ENCODE measurements at regions not wholly inside any gene's neighbourhood (a gene's known extent, or its start where the extent isn't known, plus 50 kb on each side); places are given as distances from the start of the nearest gene placed in this dataset.

DNA sequence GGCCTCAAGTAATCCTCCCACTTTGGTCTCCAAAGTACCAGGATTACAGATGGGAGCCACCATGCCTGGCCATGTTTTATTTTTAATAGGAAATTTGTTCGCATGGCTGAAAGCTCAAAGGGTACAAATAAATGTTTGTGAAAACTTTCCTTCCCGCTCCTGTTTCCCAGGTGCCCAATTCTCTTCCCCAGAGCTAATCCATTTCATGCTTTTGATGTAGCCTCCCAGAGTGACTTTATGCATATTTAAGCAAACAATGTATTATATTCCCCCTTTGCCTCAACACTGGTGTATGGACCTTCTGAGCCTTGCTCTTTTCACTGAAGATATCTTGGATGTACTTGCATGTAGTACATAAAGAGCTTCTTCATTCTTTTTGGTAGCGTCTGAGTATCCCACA lies 52.5 kb upstream of the ITSN2 start:
- Histone ChIP-seq H3K27ac (replicated peaks) (no peak overlapping the region), H3K27me3 (ENCODE audit: insufficient read depth, poor library complexity, severe bottlenecking) (no peaks in the 10 kb centered on the region), H3K4me3 (replicated peaks; ENCODE audit: insufficient read depth, low read length) (no peak overlapping the region)
- TF ChIP-seq POLR2AphosphoS5 (IDR thresholded peaks at IDR 0.05; ENCODE audit: low read depth) (no peak), GABPA (IDR thresholded peaks at IDR 0.05; ENCODE audit: low read depth) (no peak), SPI1 (IDR thresholded peaks at IDR 0.05; ENCODE audit: borderline replicate concordance, low read depth) (no peak)
- TF ChIP-seq, protein P1, sequence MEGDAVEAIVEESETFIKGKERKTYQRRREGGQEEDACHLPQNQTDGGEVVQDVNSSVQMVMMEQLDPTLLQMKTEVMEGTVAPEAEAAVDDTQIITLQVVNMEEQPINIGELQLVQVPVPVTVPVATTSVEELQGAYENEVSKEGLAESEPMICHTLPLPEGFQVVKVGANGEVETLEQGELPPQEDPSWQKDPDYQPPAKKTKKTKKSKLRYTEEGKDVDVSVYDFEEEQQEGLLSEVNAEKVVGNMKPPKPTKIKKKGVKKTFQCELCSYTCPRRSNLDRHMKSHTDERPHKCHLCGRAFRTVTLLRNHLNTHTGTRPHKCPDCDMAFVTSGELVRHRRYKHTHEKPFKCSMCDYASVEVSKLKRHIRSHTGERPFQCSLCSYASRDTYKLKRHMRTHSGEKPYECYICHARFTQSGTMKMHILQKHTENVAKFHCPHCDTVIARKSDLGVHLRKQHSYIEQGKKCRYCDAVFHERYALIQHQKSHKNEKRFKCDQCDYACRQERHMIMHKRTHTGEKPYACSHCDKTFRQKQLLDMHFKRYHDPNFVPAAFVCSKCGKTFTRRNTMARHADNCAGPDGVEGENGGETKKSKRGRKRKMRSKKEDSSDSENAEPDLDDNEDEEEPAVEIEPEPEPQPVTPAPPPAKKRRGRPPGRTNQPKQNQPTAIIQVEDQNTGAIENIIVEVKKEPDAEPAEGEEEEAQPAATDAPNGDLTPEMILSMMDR (IDR thresholded peaks at IDR 0.05; ENCODE audit: insufficient read depth, low read length): no peak
- TF ChIP-seq, protein P2, sequence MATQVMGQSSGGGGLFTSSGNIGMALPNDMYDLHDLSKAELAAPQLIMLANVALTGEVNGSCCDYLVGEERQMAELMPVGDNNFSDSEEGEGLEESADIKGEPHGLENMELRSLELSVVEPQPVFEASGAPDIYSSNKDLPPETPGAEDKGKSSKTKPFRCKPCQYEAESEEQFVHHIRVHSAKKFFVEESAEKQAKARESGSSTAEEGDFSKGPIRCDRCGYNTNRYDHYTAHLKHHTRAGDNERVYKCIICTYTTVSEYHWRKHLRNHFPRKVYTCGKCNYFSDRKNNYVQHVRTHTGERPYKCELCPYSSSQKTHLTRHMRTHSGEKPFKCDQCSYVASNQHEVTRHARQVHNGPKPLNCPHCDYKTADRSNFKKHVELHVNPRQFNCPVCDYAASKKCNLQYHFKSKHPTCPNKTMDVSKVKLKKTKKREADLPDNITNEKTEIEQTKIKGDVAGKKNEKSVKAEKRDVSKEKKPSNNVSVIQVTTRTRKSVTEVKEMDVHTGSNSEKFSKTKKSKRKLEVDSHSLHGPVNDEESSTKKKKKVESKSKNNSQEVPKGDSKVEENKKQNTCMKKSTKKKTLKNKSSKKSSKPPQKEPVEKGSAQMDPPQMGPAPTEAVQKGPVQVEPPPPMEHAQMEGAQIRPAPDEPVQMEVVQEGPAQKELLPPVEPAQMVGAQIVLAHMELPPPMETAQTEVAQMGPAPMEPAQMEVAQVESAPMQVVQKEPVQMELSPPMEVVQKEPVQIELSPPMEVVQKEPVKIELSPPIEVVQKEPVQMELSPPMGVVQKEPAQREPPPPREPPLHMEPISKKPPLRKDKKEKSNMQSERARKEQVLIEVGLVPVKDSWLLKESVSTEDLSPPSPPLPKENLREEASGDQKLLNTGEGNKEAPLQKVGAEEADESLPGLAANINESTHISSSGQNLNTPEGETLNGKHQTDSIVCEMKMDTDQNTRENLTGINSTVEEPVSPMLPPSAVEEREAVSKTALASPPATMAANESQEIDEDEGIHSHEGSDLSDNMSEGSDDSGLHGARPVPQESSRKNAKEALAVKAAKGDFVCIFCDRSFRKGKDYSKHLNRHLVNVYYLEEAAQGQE (IDR thresholded peaks at IDR 0.05; ENCODE audit: insufficient replicate concordance, low read depth): no peak
- DNase-seq (ENCODE audit: low read depth in 1 of 2, low spot score in 1 of 2): no peak

DNA sequence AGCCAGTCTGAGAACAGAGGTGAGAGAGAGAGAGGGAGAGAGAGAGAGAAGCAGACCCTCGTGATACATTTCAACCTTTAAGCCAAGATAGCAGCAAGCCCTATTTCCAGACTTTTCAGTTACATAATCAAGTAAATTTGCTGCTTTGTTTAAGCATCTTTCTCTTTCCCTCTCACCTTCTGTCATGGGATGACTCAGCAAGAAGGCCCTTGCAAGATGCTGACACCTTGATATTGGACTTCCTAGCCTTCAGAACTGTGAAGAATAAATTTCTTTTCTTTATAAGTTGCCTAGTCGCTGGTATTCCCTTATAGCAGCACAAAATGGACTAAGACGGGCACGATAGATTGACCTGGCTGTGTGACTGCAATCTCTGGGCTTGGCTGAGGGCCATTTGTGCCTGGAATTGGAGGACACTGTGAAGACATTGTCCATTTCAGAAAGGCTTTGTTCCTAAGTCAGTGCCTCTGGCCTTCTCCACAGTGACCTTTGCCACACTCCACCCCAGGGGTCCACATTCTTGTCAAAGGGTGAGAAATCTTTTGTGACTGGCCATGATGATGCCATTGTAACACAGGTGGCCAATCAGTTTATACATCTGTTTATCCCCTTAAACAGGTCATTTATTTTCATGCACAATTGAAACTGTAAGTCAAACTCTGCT lies 51.3 kb upstream of the ITSN2 start:
- Histone ChIP-seq H3K4me3 (replicated peaks; ENCODE audit: insufficient read depth, low read length) (no peak overlapping the region), H3K27ac (replicated peaks) (no peak overlapping the region), H3K27me3 (ENCODE audit: insufficient read depth, poor library complexity, severe bottlenecking) (no peaks in the 10 kb centered on the region)
- TF ChIP-seq GABPA (IDR thresholded peaks at IDR 0.05; ENCODE audit: low read depth) (no peak), SPI1 (IDR thresholded peaks at IDR 0.05; ENCODE audit: borderline replicate concordance, low read depth) (no peak)
- DNase-seq (ENCODE audit: low read depth in 1 of 2, low spot score in 1 of 2): no peak

DNA sequence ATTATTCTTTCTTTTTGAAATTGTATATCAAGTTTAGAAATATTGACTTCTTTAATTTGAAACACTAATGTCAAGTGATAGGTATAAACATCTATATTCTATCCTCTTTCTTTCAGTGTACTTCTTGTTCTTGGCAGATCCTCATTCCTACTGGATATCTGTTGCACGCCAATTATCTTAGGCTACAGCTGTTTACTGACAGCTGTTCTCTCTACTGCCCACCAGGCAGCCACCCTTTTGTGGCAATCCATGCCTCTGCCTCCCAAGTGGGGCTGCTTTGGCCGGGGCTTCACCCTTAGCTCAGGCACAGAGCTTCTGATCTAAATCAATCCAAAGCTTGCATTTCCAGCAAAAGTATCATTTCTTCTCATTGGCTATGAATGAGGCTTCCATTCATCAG lies 50.6 kb upstream of the ITSN2 start:
- no peak overlapping the region for H3K4me3 ChIP-seq (replicated peaks; ENCODE audit: insufficient read depth, low read length)
- no peak for DNase-seq (ENCODE audit: low read depth in 1 of 2, low spot score in 1 of 2)
- no peaks in the 10 kb centered on the region for H3K27me3 ChIP-seq (ENCODE audit: insufficient read depth, poor library complexity, severe bottlenecking)
- TF ChIP-seq SPI1 (IDR thresholded peaks at IDR 0.05; ENCODE audit: borderline replicate concordance, low read depth) (no peak), GABPA (IDR thresholded peaks at IDR 0.05; ENCODE audit: low read depth) (no peak), POLR2AphosphoS5 (IDR thresholded peaks at IDR 0.05; ENCODE audit: low read depth) (no peak)
- TF ChIP-seq, protein P2 (IDR thresholded peaks at IDR 0.05; ENCODE audit: insufficient replicate concordance, low read depth): no peak
- TF ChIP-seq, protein P1 (IDR thresholded peaks at IDR 0.05; ENCODE audit: insufficient read depth, low read length): no peak
- H3K27ac ChIP-seq (replicated peaks): no peak overlapping the region

DNA sequence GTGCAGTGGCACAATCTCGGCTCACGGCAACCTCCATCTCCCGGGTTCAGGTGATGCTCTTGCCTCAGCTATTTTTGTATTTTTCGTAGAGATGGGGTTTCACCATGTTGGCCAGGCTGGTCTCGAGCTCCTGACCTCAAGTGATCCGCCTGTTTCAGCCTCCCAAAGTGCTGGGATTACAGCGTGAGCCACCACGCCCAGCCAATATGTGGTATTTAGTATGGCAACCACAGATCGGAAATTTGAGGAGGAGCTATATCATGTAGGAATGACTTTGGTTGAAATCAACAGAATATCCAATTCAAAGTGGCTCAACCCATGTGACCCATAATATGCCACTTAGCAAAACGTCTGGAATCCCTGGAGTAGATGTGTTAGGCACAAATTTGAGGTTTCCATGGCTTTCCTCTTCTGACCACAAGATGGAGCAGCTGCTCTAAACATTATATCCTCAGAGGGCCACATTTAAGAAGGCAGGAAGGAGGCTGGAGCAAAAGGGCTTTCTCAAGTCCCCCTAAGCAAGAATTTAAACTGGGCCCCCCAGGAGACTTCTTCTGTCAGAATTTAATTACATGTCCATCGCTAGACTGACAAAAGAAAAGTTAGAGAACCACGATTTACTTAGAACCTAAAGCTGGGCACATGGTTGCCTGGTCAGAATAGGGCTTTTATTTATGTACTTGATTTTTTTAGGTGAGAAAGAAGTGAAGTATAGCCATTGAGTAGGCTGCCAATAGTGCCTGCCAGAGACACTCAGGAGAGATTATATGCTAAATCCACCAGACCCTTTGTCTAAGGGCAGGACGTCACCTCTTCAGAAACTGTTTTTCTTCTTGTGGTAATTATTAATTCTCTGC lies 49.6 kb upstream of the ITSN2 start:
- Histone ChIP-seq H3K27me3 (ENCODE audit: insufficient read depth, poor library complexity, severe bottlenecking) (no peaks in the 10 kb centered on the region), H3K4me3 (replicated peaks; ENCODE audit: insufficient read depth, low read length) (no peak overlapping the region), H3K27ac (replicated peaks) (no peak overlapping the region)
- TF ChIP-seq, protein P1 (IDR thresholded peaks at IDR 0.05; ENCODE audit: insufficient read depth, low read length): peak; percentile 84
- no peak for TF ChIP-seq GABPA (IDR thresholded peaks at IDR 0.05; ENCODE audit: low read depth)
- peak; percentile 21 to 35 for DNase-seq (ENCODE audit: low read depth in 1 of 2, low spot score in 1 of 2)
